ENCODE measurements at regions not wholly inside any gene's neighbourhood (a gene's known extent, or its start where the extent isn't known, plus 50 kb on each side); places are given as distances from the start of the nearest gene placed in this dataset.
"Not testable (repeated sequence)": the region's sequence is repeated elsewhere in the genome, so short reads cannot be mapped to it uniquely, and the experiment has no call there.

- no peak for DNase-seq
Measured at GRCh38 chr7:85336086-85336485, 149.2 kb upstream of the SEMA3D start.

GRCh38 chr7:85335113-85335512 lies 148.3 kb upstream of the SEMA3D start:
- not testable (repeated sequence) for DNase-seq

- DNase-seq = no peak
Measured at GRCh38 chr7:85328456-85328998, 141.7 kb upstream of the SEMA3D start.

- DNase-seq = no peak
Measured at GRCh38 chr7:85324145-85324799, 137.4 kb upstream of the SEMA3D start.

- DNase-seq = no peak
Measured at GRCh38 chr7:85322252-85322651, 135.4 kb upstream of the SEMA3D start.

GRCh38 chr7:85320699-85321476 lies 134.0 kb upstream of the SEMA3D start:
- DNase-seq = no peak

- no peak for DNase-seq
Measured at GRCh38 chr7:85316489-85316888, 129.6 kb upstream of the SEMA3D start.

- DNase-seq = no peak
Measured at GRCh38 chr7:85310301-85310700, 123.4 kb upstream of the SEMA3D start.

- DNase-seq = no peak
Measured at GRCh38 chr7:85306115-85306514, 119.3 kb upstream of the SEMA3D start.

- DNase-seq = no peak
Measured at GRCh38 chr7:85294176-85294575, 107.3 kb upstream of the SEMA3D start.

- DNase-seq = no peak
Measured at GRCh38 chr7:85292908-85293576, 106.2 kb upstream of the SEMA3D start.

- DNase-seq = no peak
Measured at GRCh38 chr7:85290269-85290668, 103.4 kb upstream of the SEMA3D start.

GRCh38 chr7:85289279-85289678 lies 102.4 kb upstream of the SEMA3D start:
- no peak for DNase-seq

- no peak for DNase-seq
Measured at GRCh38 chr7:85287106-85287825, 100.4 kb upstream of the SEMA3D start.

- DNase-seq = no peak
Measured at GRCh38 chr7:85286446-85286845, 99.6 kb upstream of the SEMA3D start.

- DNase-seq = no peak
Measured at GRCh38 chr7:85285527-85285926, 98.7 kb upstream of the SEMA3D start.

- no peak for DNase-seq
Measured at GRCh38 chr7:85275204-85275603, 88.3 kb upstream of the SEMA3D start.

- DNase-seq = no peak
Measured at GRCh38 chr7:85274454-85274853, 87.6 kb upstream of the SEMA3D start.

GRCh38 chr7:85262891-85263290 lies 76.0 kb upstream of the SEMA3D start:
- DNase-seq = no peak

- DNase-seq = no peak
Measured at GRCh38 chr7:85261336-85261735, 74.5 kb upstream of the SEMA3D start.

GRCh38 chr7:85249787-85250186 lies 62.9 kb upstream of the SEMA3D start:
- not testable (repeated sequence) for DNase-seq

- DNase-seq = no peak
Measured at GRCh38 chr7:85239109-85239508, 52.3 kb upstream of the SEMA3D start.
